ENCODE measurements at regions not wholly inside any gene's neighbourhood (a gene's known extent, or its start where the extent isn't known, plus 50 kb on each side); places are given as distances from the start of the nearest gene placed in this dataset.

DNA sequence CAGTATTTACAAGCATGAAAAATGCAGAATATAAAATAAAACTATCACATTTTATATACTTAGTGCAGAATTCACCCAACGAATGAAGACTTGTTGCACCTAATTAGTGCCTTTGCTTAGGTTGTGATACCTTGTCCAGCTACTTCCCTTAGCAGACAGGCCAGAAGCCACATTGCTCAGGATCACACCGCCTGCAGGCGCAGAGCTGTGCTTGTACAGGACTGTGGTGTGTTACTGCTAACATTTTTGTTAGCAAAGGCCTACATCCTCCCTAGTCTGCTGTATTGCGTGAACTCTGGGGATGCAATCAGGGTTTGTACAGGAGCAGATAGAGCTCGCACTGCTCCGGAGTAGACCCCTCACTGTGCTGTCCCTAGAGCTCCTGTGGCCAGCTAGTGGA lies 336.9 kb downstream of the CBLN2 start:
- Histone ChIP-seq H3K4me3 (no peak overlapping the region), H3K27ac (no peak overlapping the region)
- TF ChIP-seq, protein P1, sequence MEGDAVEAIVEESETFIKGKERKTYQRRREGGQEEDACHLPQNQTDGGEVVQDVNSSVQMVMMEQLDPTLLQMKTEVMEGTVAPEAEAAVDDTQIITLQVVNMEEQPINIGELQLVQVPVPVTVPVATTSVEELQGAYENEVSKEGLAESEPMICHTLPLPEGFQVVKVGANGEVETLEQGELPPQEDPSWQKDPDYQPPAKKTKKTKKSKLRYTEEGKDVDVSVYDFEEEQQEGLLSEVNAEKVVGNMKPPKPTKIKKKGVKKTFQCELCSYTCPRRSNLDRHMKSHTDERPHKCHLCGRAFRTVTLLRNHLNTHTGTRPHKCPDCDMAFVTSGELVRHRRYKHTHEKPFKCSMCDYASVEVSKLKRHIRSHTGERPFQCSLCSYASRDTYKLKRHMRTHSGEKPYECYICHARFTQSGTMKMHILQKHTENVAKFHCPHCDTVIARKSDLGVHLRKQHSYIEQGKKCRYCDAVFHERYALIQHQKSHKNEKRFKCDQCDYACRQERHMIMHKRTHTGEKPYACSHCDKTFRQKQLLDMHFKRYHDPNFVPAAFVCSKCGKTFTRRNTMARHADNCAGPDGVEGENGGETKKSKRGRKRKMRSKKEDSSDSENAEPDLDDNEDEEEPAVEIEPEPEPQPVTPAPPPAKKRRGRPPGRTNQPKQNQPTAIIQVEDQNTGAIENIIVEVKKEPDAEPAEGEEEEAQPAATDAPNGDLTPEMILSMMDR (IDR thresholded peaks at IDR 0.05): no peak
- DNase-seq (ENCODE audit: low spot score): no peak

DNA sequence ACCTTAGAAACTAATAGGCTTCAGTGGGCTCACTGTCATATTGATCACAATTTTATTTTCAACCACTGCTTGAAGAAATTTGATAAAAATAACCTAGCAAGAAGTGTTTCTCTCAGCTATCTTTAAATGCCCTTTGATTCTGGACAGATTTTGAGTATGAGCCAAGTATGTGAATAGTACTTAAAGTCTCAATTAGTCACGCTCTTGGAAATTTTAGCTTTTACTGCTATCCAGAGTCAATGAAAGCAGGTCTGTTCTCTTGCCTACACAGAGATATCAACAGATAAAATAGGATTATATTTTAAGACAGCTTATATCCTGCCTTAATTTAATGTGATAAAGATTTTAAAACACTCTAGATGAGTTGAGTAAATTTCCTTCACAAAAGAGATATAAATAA lies 337.3 kb downstream of the CBLN2 start:
- Histone ChIP-seq H3K4me3 (no peak overlapping the region), H3K27ac (no peak overlapping the region)
- TF ChIP-seq, protein P1 (IDR thresholded peaks at IDR 0.05): no peak
- no peak for DNase-seq (ENCODE audit: low spot score)

DNA sequence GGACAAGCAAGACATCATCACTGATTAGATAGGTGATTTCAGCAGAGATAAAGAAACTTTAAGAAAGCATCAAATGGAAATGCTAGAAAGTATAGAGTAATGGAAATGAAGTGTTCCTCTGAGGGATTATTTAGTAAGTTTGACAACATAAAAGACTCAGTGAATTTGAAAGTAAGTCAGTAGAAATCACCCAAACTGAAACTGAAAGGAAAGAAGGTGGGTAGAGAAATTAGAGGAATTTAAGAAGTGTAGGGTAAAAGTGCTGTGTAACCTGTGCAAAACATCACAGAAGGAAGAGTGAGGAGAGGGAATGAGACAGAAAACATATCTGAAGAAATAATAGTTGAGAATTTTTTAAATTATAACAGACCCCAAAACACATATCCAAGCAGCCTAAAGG lies 343.1 kb downstream of the CBLN2 start:
- TF ChIP-seq, protein P1 (IDR thresholded peaks at IDR 0.05): no peak
- Histone ChIP-seq H3K4me3 (no peak overlapping the region), H3K27ac (no peak overlapping the region)
- DNase-seq (ENCODE audit: low spot score): no peak

DNA sequence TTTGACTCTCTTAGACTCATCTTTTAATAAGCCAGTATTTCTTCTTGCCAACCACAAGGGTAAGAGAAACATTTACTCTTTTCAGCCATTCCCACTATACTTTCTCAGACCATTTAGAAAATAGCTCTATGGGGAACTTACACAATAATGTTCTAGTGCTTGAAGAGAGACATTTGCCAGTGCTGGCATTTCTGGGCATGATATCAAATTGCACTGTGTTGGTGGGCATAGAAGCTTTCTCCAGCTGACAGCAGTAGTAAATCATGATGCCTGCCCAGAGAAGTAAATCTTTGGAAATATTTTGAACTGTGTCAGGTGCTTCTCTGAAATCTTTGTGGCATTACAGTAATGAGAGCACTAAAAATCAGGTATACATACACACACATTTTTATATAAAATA lies 346.6 kb downstream of the CBLN2 start:
- TF ChIP-seq, protein P1 (IDR thresholded peaks at IDR 0.05): no peak
- no peak for DNase-seq (ENCODE audit: low spot score)
- Histone ChIP-seq H3K27ac (no peak overlapping the region), H3K4me3 (no peak overlapping the region)

DNA sequence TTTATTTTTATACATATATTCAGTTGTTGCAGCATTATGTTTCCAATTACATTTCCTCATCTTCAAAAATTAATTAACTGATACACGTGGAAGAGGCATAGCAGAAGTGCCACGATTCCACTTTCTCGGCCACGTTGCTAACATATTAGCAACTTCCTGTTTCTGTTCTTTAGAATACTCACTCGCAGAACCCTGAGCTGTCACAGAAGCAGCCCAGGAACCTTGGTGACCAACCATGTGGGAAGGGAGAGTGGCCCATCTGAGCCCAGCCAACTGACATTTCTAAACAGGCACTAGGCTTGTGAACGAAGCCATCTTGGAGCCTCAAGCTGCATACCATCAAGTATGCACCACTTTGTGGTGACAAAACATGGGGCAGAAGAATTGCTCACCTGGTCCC lies 350.1 kb downstream of the CBLN2 start:
- Histone ChIP-seq H3K4me3 (no peak overlapping the region), H3K27ac (no peak overlapping the region)
- TF ChIP-seq, protein P1 (IDR thresholded peaks at IDR 0.05): no peak
- no peak for DNase-seq (ENCODE audit: low spot score)

DNA sequence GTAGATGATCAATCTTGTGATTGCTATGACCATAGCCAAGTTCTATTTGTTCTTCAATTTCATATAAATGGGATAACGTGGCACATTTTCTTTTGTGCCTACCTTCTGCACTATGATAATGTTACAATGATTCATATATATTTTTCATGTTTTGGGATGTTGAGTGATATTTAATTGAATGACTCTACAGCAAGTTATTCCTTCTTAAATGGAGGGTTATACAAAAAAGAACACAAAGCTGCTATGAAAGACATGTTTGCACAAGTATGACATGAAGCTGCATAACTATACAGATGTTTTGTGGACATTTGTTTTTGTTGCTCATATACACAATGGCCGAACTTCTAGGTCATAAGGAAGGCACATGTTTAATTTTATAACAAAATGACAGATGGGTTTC lies 356.2 kb downstream of the CBLN2 start:
- DNase-seq (ENCODE audit: low spot score): no peak
- TF ChIP-seq, protein P1 (IDR thresholded peaks at IDR 0.05): no peak
- Histone ChIP-seq H3K27ac (no peak overlapping the region), H3K4me3 (no peak overlapping the region)

DNA sequence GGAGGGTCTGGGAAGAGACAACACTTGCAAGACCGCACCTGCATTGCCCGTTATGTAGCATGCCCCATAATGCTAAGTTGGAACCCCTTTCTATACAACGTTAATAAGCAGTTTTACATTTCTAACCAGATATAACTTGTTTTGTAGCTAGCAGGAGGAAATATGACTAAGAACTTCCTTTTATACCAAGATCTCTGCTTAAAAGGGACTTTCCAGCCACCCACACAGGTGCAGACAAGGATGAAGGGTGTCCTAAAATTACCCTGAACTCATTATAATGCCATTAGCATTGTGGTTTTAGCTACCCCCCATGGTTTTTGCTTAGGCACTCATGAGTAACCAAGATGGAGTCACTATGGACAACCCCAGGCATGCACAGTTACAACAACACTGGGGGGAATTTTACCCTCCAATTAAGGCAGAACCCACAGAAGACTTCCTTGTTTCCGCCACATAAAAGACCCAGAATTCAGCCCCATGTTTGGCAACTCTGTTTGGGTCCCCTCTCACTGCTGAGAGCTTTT lies 362.8 kb downstream of the CBLN2 start:
- no peak overlapping the region for H3K27ac ChIP-seq
- H3K4me3 ChIP-seq: no peak overlapping the region
- TF ChIP-seq, protein P1 (IDR thresholded peaks at IDR 0.05): no peak
- no peak for DNase-seq (ENCODE audit: low spot score)
